KOPT-K1 (cell line): ENCODE measurements at regions not wholly inside any gene's neighbourhood (a gene's known extent, or its start where the extent isn't known, plus 50 kb on each side); places are given as distances from the start of the nearest gene placed in this dataset.
A peak's percentile ranks its signal among the peaks of the same experiment; 100 is the strongest.
"Not testable (repeated sequence)": the region's sequence is repeated elsewhere in the genome, so short reads cannot be mapped to it uniquely, and the experiment has no call there.

Source experiments
- H3K27ac ChIP-seq: fragments of 200-600 bp; sonication (generic); 2 replicates; pipeline ENCODE4 v1.5.1; 2016; ENCODE audit warnings: antibody characterized with exemption, mild to moderate bottlenecking, low read depth, low read length; ENCODE audit not compliant: poor library complexity, severe bottlenecking
- H3K36me3 ChIP-seq: fragments of 200-600 bp; sonication (generic); 2 replicates; pipeline ENCODE4 v1.5.1; 2017; ENCODE audit warnings: antibody characterized with exemption, mild to moderate bottlenecking, low read length, moderate library complexity; ENCODE audit not compliant: insufficient read depth
- H3K9me3 ChIP-seq: fragments of 200-600 bp; sonication (generic); 2 replicates; pipeline ENCODE4 v1.5.1; 2017; ENCODE audit warnings: antibody characterized with exemption, low read length, mild to moderate bottlenecking; ENCODE audit not compliant: insufficient read depth, poor library complexity, severe bottlenecking

- H3K9me3 ChIP-seq, result peaks cover 14% of the 10 kb centered on the region
- not testable (repeated sequence) for H3K27ac ChIP-seq, H3K36me3 ChIP-seq
Measured at GRCh38 chr7:6882321-6882721, 56.2 kb upstream of the CCZ1B start.

- not testable (repeated sequence) for H3K27ac ChIP-seq, H3K36me3 ChIP-seq, H3K9me3 ChIP-seq
Measured at GRCh38 chr7:6883756-6884155, 57.7 kb upstream of the CCZ1B start.

GRCh38 chr7:6886198-6886597 lies 60.1 kb upstream of the CCZ1B start:
- H3K9me3 ChIP-seq, result no peaks in the 10 kb centered on the region
- H3K27ac ChIP-seq, result no peak overlapping the region
- no peaks in the 10 kb centered on the region for H3K36me3 ChIP-seq

- not testable (repeated sequence) for H3K36me3 ChIP-seq, H3K27ac ChIP-seq
Measured at GRCh38 chr7:6888267-6889045, 62.4 kb upstream of the CCZ1B start.

GRCh38 chr7:6889252-6889812 lies 63.3 kb upstream of the CCZ1B start:
- H3K9me3 ChIP-seq, result no peaks in the 10 kb centered on the region
- H3K36me3 ChIP-seq, result no peaks in the 10 kb centered on the region
- H3K27ac ChIP-seq, result no peak overlapping the region

More at GRCh38 chr7:6888267-6889045, 62.4 kb upstream of the CCZ1B start:
- not testable (repeated sequence) for H3K9me3 ChIP-seq

GRCh38 chr7:6902097-6902518 lies 76.0 kb upstream of the CCZ1B start:
- not testable (repeated sequence) for H3K9me3 ChIP-seq, H3K36me3 ChIP-seq, H3K27ac ChIP-seq

GRCh38 chr7:6903289-6903688 lies 77.2 kb upstream of the CCZ1B start:
- not testable (repeated sequence) for H3K36me3 ChIP-seq, H3K27ac ChIP-seq, H3K9me3 ChIP-seq

GRCh38 chr7:6903792-6904191 lies 77.7 kb upstream of the CCZ1B start:
- not testable (repeated sequence) for H3K36me3 ChIP-seq, H3K27ac ChIP-seq, H3K9me3 ChIP-seq

GRCh38 chr7:6917258-6917657 lies 91.2 kb upstream of the CCZ1B start:
- Histone ChIP-seq H3K36me3 (no peaks in the 10 kb centered on the region), H3K9me3 (no peaks in the 10 kb centered on the region), H3K27ac (no peak overlapping the region)

- H3K27ac ChIP-seq, H3K9me3 ChIP-seq, H3K36me3 ChIP-seq: not testable (repeated sequence)
Measured at GRCh38 chr7:6919169-6919568, 93.1 kb upstream of the CCZ1B start.

GRCh38 chr7:6924523-6924922 lies 98.4 kb upstream of the CCZ1B start:
- not testable (repeated sequence) for H3K27ac ChIP-seq, H3K9me3 ChIP-seq, H3K36me3 ChIP-seq

GRCh38 chr7:6926193-6927174 lies 100.4 kb upstream of the CCZ1B start:
- H3K9me3 ChIP-seq, H3K36me3 ChIP-seq: not testable (repeated sequence)
- peak overlapping the region; percentile 9 for H3K27ac ChIP-seq

GRCh38 chr7:6927643-6928042 lies 101.6 kb upstream of the CCZ1B start:
- H3K36me3 ChIP-seq, H3K27ac ChIP-seq, H3K9me3 ChIP-seq: not testable (repeated sequence)

GRCh38 chr7:6929588-6929987 lies 103.5 kb upstream of the CCZ1B start:
- not testable (repeated sequence) for H3K27ac ChIP-seq

GRCh38 chr7:6930081-6930635 lies 104.1 kb upstream of the CCZ1B start:
- not testable (repeated sequence) for H3K27ac ChIP-seq, H3K9me3 ChIP-seq, H3K36me3 ChIP-seq

More at GRCh38 chr7:6929588-6929987, 103.5 kb upstream of the CCZ1B start:
- not testable (repeated sequence) for H3K9me3 ChIP-seq, H3K36me3 ChIP-seq
